Mesendoderm (in vitro differentiated cells): ENCODE measurements at regions not wholly inside any gene's neighbourhood (a gene's known extent, or its start where the extent isn't known, plus 50 kb on each side); places are given as distances from the start of the nearest gene placed in this dataset.
"Not testable (repeated sequence)": the region's sequence is repeated elsewhere in the genome, so short reads cannot be mapped to it uniquely, and the experiment has no call there.

Experiments
- DNase-seq: peaks from one replicate; pipeline ENCODE4 v3.0.0; 2013
- H2AK5ac ChIP-seq: 2 replicates; pipeline ENCODE4 v1.6.1; 2013; ENCODE audit warnings: low read length, inconsistent platforms
- H2BK120ac ChIP-seq: 2 replicates; pipeline ENCODE4 v1.6.1; 2013; ENCODE audit warnings: low read depth, mild to moderate bottlenecking, low read length, moderate library complexity, mixed read lengths
- H2BK15ac ChIP-seq: replicated peaks from 2 replicates; pipeline ENCODE4 v1.6.1; 2013; ENCODE audit warnings: low read depth, mild to moderate bottlenecking, moderate library complexity
- H2BK5ac ChIP-seq: 2 replicates; pipeline ENCODE4 v1.6.1; 2013; ENCODE audit warnings: low read length, inconsistent platforms
- H3K18ac ChIP-seq: 2 replicates; pipeline ENCODE4 v1.6.1; 2013; ENCODE audit warnings: mild to moderate bottlenecking, low read length, mixed read lengths
- H3K23ac ChIP-seq: one replicate; pipeline ENCODE4 v1.6.1; 2013; ENCODE audit warnings: low read length
- H3K27ac ChIP-seq: 2 replicates; pipeline ENCODE4 v1.5.1; 2013; ENCODE audit warnings: low read depth, mild to moderate bottlenecking, inconsistent platforms, low read length, moderate library complexity
- H3K27me3 ChIP-seq: 2 replicates; pipeline ENCODE4 v1.6.1; 2013; ENCODE audit warnings: low read length, control low read depth, mild to moderate bottlenecking, inconsistent platforms; ENCODE audit not compliant: insufficient read depth, poor library complexity
- H3K36me3 ChIP-seq: 2 replicates; pipeline ENCODE4 v1.6.1; 2013; ENCODE audit warnings: low read length, inconsistent platforms; ENCODE audit not compliant: control insufficient read depth, insufficient read depth
- H3K4ac ChIP-seq: one replicate; pipeline ENCODE4 v1.6.1; 2013; ENCODE audit warnings: low read depth, mild to moderate bottlenecking, low read length, moderate library complexity
- H3K4me1 ChIP-seq: 2 replicates; pipeline ENCODE4 v1.6.1; 2013; ENCODE audit warnings: low read depth, low read length, inconsistent platforms; ENCODE audit not compliant: control insufficient read depth
- H3K4me2 ChIP-seq: 2 replicates; pipeline ENCODE4 v1.6.1; 2013; ENCODE audit warnings: low read length
- H3K4me3 ChIP-seq: 2 replicates; pipeline ENCODE4 v1.5.1; 2013; ENCODE audit warnings: mild to moderate bottlenecking, low read length
- H3K56ac ChIP-seq: one replicate; pipeline ENCODE4 v1.6.1; 2013; ENCODE audit warnings: low read length
- H3K79me1 ChIP-seq: 2 replicates; pipeline ENCODE4 v1.6.1; 2013; ENCODE audit warnings: low read length, inconsistent platforms
- H3K79me2 ChIP-seq: 2 replicates; pipeline ENCODE4 v1.6.1; 2013; ENCODE audit warnings: mild to moderate bottlenecking, low read length; ENCODE audit not compliant: control insufficient read depth, insufficient read depth
- H3K9ac ChIP-seq: 2 replicates; pipeline ENCODE4 v1.6.1; 2013; ENCODE audit warnings: low read length, inconsistent platforms
- H4K5ac ChIP-seq: one replicate; pipeline ENCODE4 v1.6.1; 2013; ENCODE audit warnings: low read length
- H4K8ac ChIP-seq: one replicate; pipeline ENCODE4 v1.6.1; 2013; ENCODE audit warnings: low read depth, mild to moderate bottlenecking, control low read depth, low read length, moderate library complexity
- WGBS: extraction: QIAGEN DNeasy Blood & Tissue Kit; methylation state at CpG from one replicate; pipeline ENCODE4 v1.1.7; 2013; ENCODE audit warnings: low lambda C conversion rate, missing lambda C conversion rate; ENCODE audit not compliant: insufficient coverage; ENCODE audit errors: extremely low coverage; 5-methylcytosine and 5-hydroxymethylcytosine counted together

DNA sequence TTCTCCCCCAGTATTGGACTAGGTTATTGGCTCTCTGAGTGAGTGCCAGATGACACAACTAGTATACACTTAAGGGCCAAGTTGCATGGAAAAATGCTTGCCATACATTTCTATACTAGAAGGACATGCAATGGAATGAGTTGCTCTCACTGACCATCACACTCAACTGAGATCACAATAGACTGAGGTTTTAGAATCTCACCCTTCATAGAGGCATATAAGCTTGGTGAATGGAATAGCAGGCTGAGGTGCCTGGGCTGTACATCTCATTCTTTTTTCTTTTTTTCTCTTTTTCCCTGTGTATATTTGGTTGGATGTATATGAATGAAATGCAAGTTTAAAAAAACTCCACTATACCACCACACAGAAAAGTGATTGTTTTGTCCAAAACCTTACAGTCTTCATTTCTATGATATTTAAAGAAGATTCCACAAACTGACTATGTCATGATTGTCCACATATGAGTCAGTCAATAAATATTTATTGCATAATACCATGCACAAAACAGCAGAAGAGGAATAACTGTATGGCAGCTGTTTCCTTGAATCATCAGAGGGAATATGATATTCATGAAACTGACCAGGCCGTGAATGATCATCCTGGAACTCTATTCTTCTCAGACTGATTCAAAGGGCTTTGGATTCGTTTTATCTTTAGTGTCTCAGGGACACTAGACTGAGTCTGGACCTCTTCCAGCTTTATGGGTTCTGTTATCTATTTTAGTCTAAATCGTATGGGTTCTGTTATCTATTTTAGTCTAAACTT lies 122.6 kb upstream of the STK17B start:
- H3K27ac ChIP-seq: no peak overlapping the region
- H3K23ac ChIP-seq: no peak overlapping the region
- H3K4me2 ChIP-seq: no peak overlapping the region
- H3K4ac ChIP-seq: no peak overlapping the region
- no peaks in the 10 kb centered on the region for H3K79me1 ChIP-seq
- H4K8ac ChIP-seq: no peak overlapping the region
- H3K27me3 ChIP-seq: no peaks in the 10 kb centered on the region
- H3K4me1 ChIP-seq: no peaks in the 10 kb centered on the region
- H3K56ac ChIP-seq: no peak overlapping the region
- no peak overlapping the region for H4K5ac ChIP-seq
- H2BK15ac ChIP-seq: no peak overlapping the region
- H3K36me3 ChIP-seq: no peaks in the 10 kb centered on the region
- no peak overlapping the region for H3K9ac ChIP-seq
- H2BK120ac ChIP-seq: no peak overlapping the region
- WGBS: no CpG with 5 or more reads among the region's 3 CpGs
- no peak overlapping the region for H3K18ac ChIP-seq
- H2BK5ac ChIP-seq: no peak overlapping the region
- no peaks in the 10 kb centered on the region for H3K79me2 ChIP-seq
- DNase-seq: no peak
- H3K4me3 ChIP-seq: no peak overlapping the region
- no peak overlapping the region for H2AK5ac ChIP-seq

DNA sequence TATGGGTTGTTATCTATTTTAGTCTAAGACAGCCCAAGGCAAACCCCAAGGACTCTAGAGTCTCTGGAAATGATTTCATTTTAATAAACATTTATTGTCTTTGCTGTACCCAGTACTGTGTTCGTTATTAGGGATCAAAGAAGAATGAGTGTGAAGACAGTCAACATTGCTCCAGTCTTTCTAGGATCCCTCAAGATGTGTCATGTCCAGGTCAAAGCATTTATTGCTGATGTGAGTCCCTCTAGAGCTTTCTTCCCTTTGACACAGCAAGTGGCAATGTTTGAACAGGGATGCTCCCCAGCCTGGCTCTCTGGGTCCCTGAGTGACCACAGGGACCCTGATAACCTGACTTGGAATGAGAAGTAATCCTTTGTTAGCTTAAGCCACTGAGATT lies 123.1 kb upstream of the STK17B start:
- no peak overlapping the region for H3K27ac ChIP-seq
- no peak overlapping the region for H3K4ac ChIP-seq
- H3K18ac ChIP-seq: no peak overlapping the region
- H3K23ac ChIP-seq: no peak overlapping the region
- H2BK5ac ChIP-seq: no peak overlapping the region
- H3K56ac ChIP-seq: no peak overlapping the region
- H2AK5ac ChIP-seq: no peak overlapping the region
- no peak for DNase-seq
- no peak overlapping the region for H2BK15ac ChIP-seq
- H2BK120ac ChIP-seq: no peak overlapping the region
- H3K4me2 ChIP-seq: no peak overlapping the region
- H3K36me3 ChIP-seq: no peaks in the 10 kb centered on the region
- no peak overlapping the region for H4K5ac ChIP-seq
- no peak overlapping the region for H4K8ac ChIP-seq
- WGBS: no CpG with 5 or more reads among the region's 1 CpG
- no peak overlapping the region for H3K9ac ChIP-seq
- no peaks in the 10 kb centered on the region for H3K79me1 ChIP-seq
- no peak overlapping the region for H3K4me3 ChIP-seq
- no peaks in the 10 kb centered on the region for H3K27me3 ChIP-seq
- no peaks in the 10 kb centered on the region for H3K4me1 ChIP-seq
- no peaks in the 10 kb centered on the region for H3K79me2 ChIP-seq

- no peak overlapping the region for H4K5ac ChIP-seq
- DNase-seq: no peak
These were observed 123.6 kb upstream of the STK17B start for GRCh38 chr2:196295005-196295404.

GRCh38 chr2:196298106-196298723 lies 126.8 kb upstream of the STK17B start:
- not testable (repeated sequence) for H3K9ac ChIP-seq, H4K5ac ChIP-seq, H3K4me3 ChIP-seq, H3K4ac ChIP-seq, H3K27ac ChIP-seq, H2BK15ac ChIP-seq, H3K36me3 ChIP-seq, H3K79me1 ChIP-seq, H4K8ac ChIP-seq, H3K4me2 ChIP-seq, H3K27me3 ChIP-seq, H2AK5ac ChIP-seq, H3K23ac ChIP-seq, H3K4me1 ChIP-seq, H3K79me2 ChIP-seq, H3K18ac ChIP-seq, H2BK5ac ChIP-seq, H2BK120ac ChIP-seq, H3K56ac ChIP-seq
- WGBS: 93% methylated on average over 2 of the region's 8 CpGs
- DNase-seq: peak; percentile 16

More at GRCh38 chr2:196295005-196295404, 123.6 kb upstream of the STK17B start:
- Histone ChIP-seq H3K18ac (no peak overlapping the region), H3K4me3 (no peak overlapping the region), H3K4me2 (no peak overlapping the region), H2BK120ac (no peak overlapping the region), H3K27me3 (no peaks in the 10 kb centered on the region), H3K27ac (no peak overlapping the region), H2BK15ac (no peak overlapping the region), H3K79me1 (no peaks in the 10 kb centered on the region), H3K4ac (no peak overlapping the region), H2BK5ac (no peak overlapping the region), H3K4me1 (no peaks in the 10 kb centered on the region), H3K79me2 (no peaks in the 10 kb centered on the region), H3K56ac (no peak overlapping the region), H2AK5ac (no peak overlapping the region), H3K9ac (no peak overlapping the region), H3K23ac (no peak overlapping the region), H3K36me3 (no peaks in the 10 kb centered on the region), H4K8ac (no peak overlapping the region)
- no CpG with 5 or more reads among the region's 1 CpG for WGBS

- no peaks in the 10 kb centered on the region for H3K4me1 ChIP-seq
- no peak overlapping the region for H3K56ac ChIP-seq
- no peaks in the 10 kb centered on the region for H3K79me1 ChIP-seq
- no peak overlapping the region for H3K4me3 ChIP-seq
- no peak overlapping the region for H2BK120ac ChIP-seq
- H4K5ac ChIP-seq: no peak overlapping the region
- H3K23ac ChIP-seq: no peak overlapping the region
- no peaks in the 10 kb centered on the region for H3K36me3 ChIP-seq
- no peak for DNase-seq
- no peak overlapping the region for H3K4ac ChIP-seq
- H2BK5ac ChIP-seq: no peak overlapping the region
- no peak overlapping the region for H3K9ac ChIP-seq
- H3K4me2 ChIP-seq: no peak overlapping the region
- no peak overlapping the region for H4K8ac ChIP-seq
- H2AK5ac ChIP-seq: no peak overlapping the region
- H3K79me2 ChIP-seq: no peaks in the 10 kb centered on the region
- H3K27me3 ChIP-seq: no peaks in the 10 kb centered on the region
- H2BK15ac ChIP-seq: no peak overlapping the region
- H3K18ac ChIP-seq: no peak overlapping the region
- no peak overlapping the region for H3K27ac ChIP-seq
- no CpG with 5 or more reads among the region's 14 CpGs for WGBS
These were observed 136.5 kb upstream of the STK17B start for GRCh38 chr2:196307775-196308305.
